SK-N-SH (cell line): ENCODE measurements at regions not wholly inside any gene's neighbourhood (a gene's known extent, or its start where the extent isn't known, plus 50 kb on each side); places are given as distances from the start of the nearest gene placed in this dataset.

ENCODE experiments used
- CTCF ChIP-seq: fragments of 200-600 bp; sonication (generic); IDR thresholded peaks from 2 replicates; pipeline ENCODE4 v1.6.1; 2017; ENCODE audit warnings: antibody characterized with exemption, mild to moderate bottlenecking, moderate library complexity
- ELF1 ChIP-seq: IDR thresholded peaks from 2 replicates; pipeline ENCODE4 v1.4.0; 2012
- JUND ChIP-seq: IDR thresholded peaks from 2 replicates; pipeline ENCODE4 v1.4.0; 2012
- NFIC ChIP-seq: IDR thresholded peaks from 2 replicates; pipeline ENCODE4 v1.4.0; 2012; ENCODE audit warnings: borderline replicate concordance
- POLR2AphosphoS5 ChIP-seq: IDR thresholded peaks from 2 replicates; pipeline ENCODE4 v1.6.1; 2012; ENCODE audit warnings: low read depth, low read length
- RAD21 ChIP-seq: IDR thresholded peaks from 2 replicates; pipeline ENCODE4 v1.6.1; 2012; ENCODE audit warnings: mild to moderate bottlenecking, low read length
- SIN3A ChIP-seq: IDR thresholded peaks from 2 replicates; pipeline ENCODE4 v1.6.1; 2012; ENCODE audit warnings: low read depth, mild to moderate bottlenecking, low read length, moderate library complexity, borderline replicate concordance
- USF1 ChIP-seq: IDR thresholded peaks from 2 replicates; pipeline ENCODE4 v1.4.0; 2012; ENCODE audit warnings: low read depth, borderline replicate concordance
- TF ChIP-seq, protein P1 (sequence below): IDR thresholded peaks from 2 replicates; pipeline ENCODE4 v1.6.1; 2012; ENCODE audit warnings: mild to moderate bottlenecking, low read depth, low read length, moderate library complexity

DNA sequence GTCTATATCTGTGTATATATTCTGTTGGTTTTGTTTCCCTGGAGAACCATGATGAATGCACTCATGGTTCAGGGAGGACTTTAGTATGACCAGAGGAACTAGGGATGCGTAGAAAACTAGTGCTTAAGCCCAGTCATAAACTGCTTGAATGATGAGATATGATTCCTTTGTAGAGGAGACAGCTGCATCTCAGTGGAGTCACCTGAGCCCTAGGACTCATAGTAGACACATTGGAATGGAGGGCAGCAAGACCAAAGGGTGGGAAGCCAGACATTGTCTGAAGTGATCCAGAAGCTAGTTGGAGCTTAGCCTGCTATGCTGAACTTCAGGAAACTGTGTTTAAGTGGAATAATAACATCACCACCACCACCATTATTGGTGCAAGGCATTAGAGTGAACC is 89.5 kb upstream of the SPATA13 start:
- TF ChIP-seq CTCF = no peak
- TF ChIP-seq, protein P1, sequence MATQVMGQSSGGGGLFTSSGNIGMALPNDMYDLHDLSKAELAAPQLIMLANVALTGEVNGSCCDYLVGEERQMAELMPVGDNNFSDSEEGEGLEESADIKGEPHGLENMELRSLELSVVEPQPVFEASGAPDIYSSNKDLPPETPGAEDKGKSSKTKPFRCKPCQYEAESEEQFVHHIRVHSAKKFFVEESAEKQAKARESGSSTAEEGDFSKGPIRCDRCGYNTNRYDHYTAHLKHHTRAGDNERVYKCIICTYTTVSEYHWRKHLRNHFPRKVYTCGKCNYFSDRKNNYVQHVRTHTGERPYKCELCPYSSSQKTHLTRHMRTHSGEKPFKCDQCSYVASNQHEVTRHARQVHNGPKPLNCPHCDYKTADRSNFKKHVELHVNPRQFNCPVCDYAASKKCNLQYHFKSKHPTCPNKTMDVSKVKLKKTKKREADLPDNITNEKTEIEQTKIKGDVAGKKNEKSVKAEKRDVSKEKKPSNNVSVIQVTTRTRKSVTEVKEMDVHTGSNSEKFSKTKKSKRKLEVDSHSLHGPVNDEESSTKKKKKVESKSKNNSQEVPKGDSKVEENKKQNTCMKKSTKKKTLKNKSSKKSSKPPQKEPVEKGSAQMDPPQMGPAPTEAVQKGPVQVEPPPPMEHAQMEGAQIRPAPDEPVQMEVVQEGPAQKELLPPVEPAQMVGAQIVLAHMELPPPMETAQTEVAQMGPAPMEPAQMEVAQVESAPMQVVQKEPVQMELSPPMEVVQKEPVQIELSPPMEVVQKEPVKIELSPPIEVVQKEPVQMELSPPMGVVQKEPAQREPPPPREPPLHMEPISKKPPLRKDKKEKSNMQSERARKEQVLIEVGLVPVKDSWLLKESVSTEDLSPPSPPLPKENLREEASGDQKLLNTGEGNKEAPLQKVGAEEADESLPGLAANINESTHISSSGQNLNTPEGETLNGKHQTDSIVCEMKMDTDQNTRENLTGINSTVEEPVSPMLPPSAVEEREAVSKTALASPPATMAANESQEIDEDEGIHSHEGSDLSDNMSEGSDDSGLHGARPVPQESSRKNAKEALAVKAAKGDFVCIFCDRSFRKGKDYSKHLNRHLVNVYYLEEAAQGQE = no peak
- no peak for TF ChIP-seq RAD21
- no peak for TF ChIP-seq USF1
- no peak for TF ChIP-seq SIN3A
- TF ChIP-seq POLR2AphosphoS5 = no peak
- no peak for TF ChIP-seq NFIC
- TF ChIP-seq JUND = no peak
- no peak for TF ChIP-seq ELF1
